22Rv1 (cell line): ENCODE measurements at regions not wholly inside any gene's neighbourhood (a gene's known extent, or its start where the extent isn't known, plus 50 kb on each side); places are given as distances from the start of the nearest gene placed in this dataset.

ENCODE experiments used
- H3K27ac ChIP-seq: fragments of 450-650 bp; 2 replicates; pipeline ENCODE4 v1.5.1; 2017
- CTCF ChIP-seq: fragments of 450-650 bp; IDR thresholded peaks from 2 replicates; pipeline ENCODE4 v1.5.1; 2017; ENCODE audit warnings: mild to moderate bottlenecking
- ZFX ChIP-seq: fragments of 450-650 bp; IDR thresholded peaks from 2 replicates; pipeline ENCODE4 v1.6.1; 2017; ENCODE audit warnings: antibody characterized with exemption, borderline replicate concordance

DNA sequence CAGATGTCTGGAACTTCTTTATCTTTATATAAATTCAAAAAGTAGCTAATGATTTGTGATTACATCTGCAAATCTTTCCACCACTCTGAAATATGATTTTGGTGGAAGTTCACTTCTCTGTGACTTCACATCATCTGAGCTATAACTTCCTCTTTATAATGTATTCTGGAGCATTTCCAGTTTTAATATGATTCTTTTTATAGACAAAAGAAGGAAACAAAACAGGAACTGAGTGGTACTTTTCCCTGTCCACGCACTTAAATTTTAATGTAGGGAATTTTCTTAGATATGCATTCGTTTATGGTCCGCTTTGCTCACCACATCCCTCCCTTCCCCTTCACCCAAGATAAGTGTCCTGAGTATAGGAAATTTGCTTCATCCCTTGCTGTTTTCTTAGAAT lies 333.5 kb downstream of the CHSY3 start:
- no peak overlapping the region for H3K27ac ChIP-seq
- TF ChIP-seq CTCF = no peak
- no peak for TF ChIP-seq ZFX
